HG03442 (cell line): ENCODE measurements at regions not wholly inside any gene's neighbourhood (a gene's known extent, or its start where the extent isn't known, plus 50 kb on each side); places are given as distances from the start of the nearest gene placed in this dataset.
A peak's percentile ranks its signal among the peaks of the same experiment; 100 is the strongest.

Experiments
- ATAC-seq: cut with Tn5 transposase; IDR thresholded peaks from one replicate; pipeline ENCODE4 v1.9.1; 2021; ENCODE audit warnings: mild to moderate bottlenecking, moderate library complexity; ENCODE audit not compliant: unreplicated experiment

- ATAC-seq: no peak
These were observed 68.1 kb upstream of the SFMBT2 start for GRCh38 chr10:7478727-7479457.

GRCh38 chr10:7477538-7478334 is 66.9 kb upstream of the SFMBT2 start:
- no peak for ATAC-seq

GRCh38 chr10:7475939-7476338 is 65.1 kb upstream of the SFMBT2 start:
- ATAC-seq: no peak

- ATAC-seq: no peak
These were observed 64.4 kb upstream of the SFMBT2 start for GRCh38 chr10:7475046-7475911.

- ATAC-seq: no peak
These were observed 63.6 kb upstream of the SFMBT2 start for GRCh38 chr10:7474388-7474787.

GRCh38 chr10:7473474-7473873 is 62.6 kb upstream of the SFMBT2 start:
- ATAC-seq: no peak

GRCh38 chr10:7471720-7472367 is 61.0 kb upstream of the SFMBT2 start:
- peak; percentile 88 for ATAC-seq

- no peak for ATAC-seq
These were observed 59.5 kb upstream of the SFMBT2 start for GRCh38 chr10:7470371-7470770.

GRCh38 chr10:7467031-7467667 is 56.3 kb upstream of the SFMBT2 start:
- no peak for ATAC-seq

- no peak for ATAC-seq
These were observed 53.9 kb upstream of the SFMBT2 start for GRCh38 chr10:7464691-7465090.
